Naive thymus-derived CD4-positive, alpha-beta T cell (primary cell): ENCODE measurements at regions not wholly inside any gene's neighbourhood (a gene's known extent, or its start where the extent isn't known, plus 50 kb on each side); places are given as distances from the start of the nearest gene placed in this dataset.

Experiments
- ATAC-seq: fragments of 150-1000 bp; cut with Tn5 transposase; 2 replicates; pipeline ENCODE4 v1.10.0; 2021; ENCODE audit warnings: mild to moderate bottlenecking, moderate library complexity
- CTCF ChIA-PET: fragments of 350-600 bp; sonication (Branson Sonifier 250); formaldehyde crosslinking; loops from one replicate; lab custom pipeline; 2021; ENCODE audit warnings: antibody characterized with exemption; lab: Charles Lee
- POLR2A ChIA-PET: fragments of 350-600 bp; sonication (Branson Sonifier 250); formaldehyde crosslinking; loops from one replicate; lab custom pipeline; 2021; ENCODE audit warnings: antibody characterized with exemption, inconsistent platforms; lab: Charles Lee
- DNase-seq, 9 donors: peaks; one replicate each; pipeline versions ENCODE4 v3.0.0 to v3.0.0-alpha.2; 2020 to 2022; ENCODE audit warnings: mixed read lengths in 1 of 9
- H3K27ac ChIP-seq: one replicate; pipeline ENCODE4 v1.7.0; 2013; ENCODE audit warnings: mild to moderate bottlenecking, low read depth, low read length, moderate library complexity
- H3K27me3 ChIP-seq, 2 donors: one replicate each; pipeline ENCODE4 v1.7.0; 2013; ENCODE audit warnings: low read length in 2 of 2, mild to moderate bottlenecking in 2 of 2, moderate library complexity in 2 of 2; ENCODE audit not compliant: control insufficient read depth in 2 of 2, insufficient read depth in 2 of 2
- H3K36me3 ChIP-seq, 3 experiments: 1 replicate in 2 of 3; 2 replicates in 1 of 3; pipeline ENCODE4 v1.7.0; 2013; ENCODE audit warnings: low read length in 3 of 3, mild to moderate bottlenecking in 3 of 3, moderate library complexity in 1 of 3; ENCODE audit not compliant: insufficient read depth in 3 of 3, control insufficient read depth in 2 of 3
- H3K4me1 ChIP-seq, 2 donors: one replicate each; pipeline ENCODE4 v1.7.0; 2013; ENCODE audit warnings: low read length in 2 of 2, mild to moderate bottlenecking in 2 of 2, moderate library complexity in 1 of 2; ENCODE audit not compliant: control insufficient read depth in 2 of 2, insufficient read depth in 2 of 2
- H3K4me3 ChIP-seq: 2 replicates; pipeline ENCODE4 v1.7.0; 2013; ENCODE audit warnings: mild to moderate bottlenecking, low read length
- H3K9me3 ChIP-seq, 3 experiments: 1 replicate in 2 of 3; 2 replicates in 1 of 3; pipeline ENCODE4 v1.7.0; 2013; ENCODE audit warnings: low read length in 3 of 3; ENCODE audit not compliant: control insufficient read depth in 2 of 3
- H3K27ac Mint-ChIP-seq, 9 donors: one replicate each; pipeline ENCODE4 v1.8.0; 2020 to 2022; ENCODE audit warnings: mixed read lengths in 9 of 9, mild to moderate bottlenecking in 8 of 9, moderate library complexity in 5 of 9, inconsistent platforms in 2 of 9
- H3K27me3 Mint-ChIP-seq, 5 donors: one replicate each; pipeline ENCODE4 v1.8.0; 2021 to 2022; ENCODE audit warnings: mixed read lengths in 5 of 5, mild to moderate bottlenecking in 1 of 5
- H3K36me3 Mint-ChIP-seq, 5 donors: one replicate each; pipeline ENCODE4 v1.8.0; 2020 to 2022; ENCODE audit warnings: mixed read lengths in 5 of 5, mild to moderate bottlenecking in 3 of 5, inconsistent platforms in 1 of 5
- H3K4me1 Mint-ChIP-seq, 7 donors: one replicate each; pipeline ENCODE4 v1.8.0; 2020 to 2022; ENCODE audit warnings: mixed read lengths in 7 of 7, mild to moderate bottlenecking in 3 of 7, inconsistent platforms in 1 of 7
- H3K4me3 Mint-ChIP-seq, 10 donors: one replicate each; pipeline ENCODE4 v1.8.0; 2020 to 2022; ENCODE audit warnings: mild to moderate bottlenecking in 10 of 10, mixed read lengths in 10 of 10, moderate library complexity in 6 of 10, inconsistent platforms in 2 of 10
- H3K9me3 Mint-ChIP-seq, 11 donors: one replicate each; pipeline ENCODE4 v1.8.0; 2020 to 2022; ENCODE audit warnings: mixed read lengths in 11 of 11, mild to moderate bottlenecking in 4 of 11, inconsistent platforms in 1 of 11, moderate library complexity in 1 of 11
- intact Hi-C, 2 donors: fragments of 100-400 bp; cut with micrococcal nuclease; formaldehyde crosslinking; loops; one replicate each; pipeline ENCODE4 v1.15.1; 2023

DNA sequence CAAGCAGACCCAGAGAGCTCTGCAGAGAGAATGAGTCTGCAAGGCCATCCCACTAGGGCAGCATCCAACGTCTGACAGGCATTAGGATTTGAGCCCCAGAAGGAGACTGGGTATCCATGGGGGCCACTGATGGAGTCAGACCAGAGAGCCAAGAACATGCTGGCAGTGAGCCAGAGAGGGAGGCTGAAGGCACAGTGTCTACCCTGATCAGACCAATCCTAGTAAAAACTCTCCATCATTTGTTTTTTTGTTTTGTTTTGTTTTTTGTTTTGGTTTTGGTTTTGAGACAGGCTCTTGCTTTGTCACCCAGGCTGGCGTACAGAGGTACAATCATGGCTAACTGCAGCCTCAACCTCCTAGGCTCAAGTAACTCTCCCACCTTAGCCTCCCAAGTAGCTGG lies 133.1 kb upstream of the LYZL2 start:
- H3K27me3 Mint-ChIP-seq, result peaks cover 0 to 4% (median 0%) of the 10 kb centered on the region in 5 donors
- Histone ChIP-seq H3K4me3 (no peak overlapping the region), H3K4me1 (no peaks in the 10 kb centered on the region), H3K27me3 (no peaks in the 10 kb centered on the region), H3K9me3 (no peaks in the 10 kb centered on the region), H3K36me3 (no peaks in the 10 kb centered on the region), H3K27ac (no peak overlapping the region)
- POLR2A ChIA-PET, result interaction anchor here (1.1 kb wide), 1 partner anchor 8 kb away, joined by 3 read pairs; no protein-coding TSS in a partner anchor
- DNase-seq (no peak), ATAC-seq (no peak)
- intact Hi-C loops, result no loop called here
- H3K9me3 Mint-ChIP-seq, result peaks cover 0 to 8% (median 0%) of the 10 kb centered on the region in 11 donors
- H3K4me1 Mint-ChIP-seq, result peaks cover 0 to 23% (median 0%) of the 10 kb centered on the region in 7 donors
- peak overlapping the region in 1 of 9 donors; percentile 55 for H3K27ac Mint-ChIP-seq
- CTCF ChIA-PET, result no interaction called here
- peak overlapping the region in 1 of 10 donors; percentile 23 for H3K4me3 Mint-ChIP-seq
- peaks cover 0 to 10% (median 0%) of the 10 kb centered on the region in 5 donors for H3K36me3 Mint-ChIP-seq

DNA sequence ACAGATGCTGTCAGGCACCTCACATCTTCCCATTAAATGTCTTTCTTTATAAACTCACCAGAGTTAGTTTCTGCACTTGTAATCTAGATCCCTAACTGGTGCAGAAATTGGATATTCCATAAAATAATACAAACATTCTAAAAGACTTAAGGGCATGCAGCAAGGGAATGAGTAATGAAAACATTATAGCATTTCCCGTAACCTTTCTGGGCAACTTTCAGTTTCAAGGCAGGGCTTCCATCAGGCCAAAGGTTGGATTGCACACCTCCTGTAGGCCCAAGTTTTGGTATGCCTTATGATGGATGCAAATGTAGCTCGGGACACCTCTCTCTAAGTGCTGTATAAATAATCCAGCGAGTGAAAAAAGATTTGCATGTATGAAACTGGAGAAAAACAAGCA lies 129.9 kb upstream of the LYZL2 start:
- H3K4me3 ChIP-seq, result no peak overlapping the region
- no peak for ATAC-seq
- H3K27ac ChIP-seq, result no peak overlapping the region
- peaks cover 0 to 12% (median 0%) of the 10 kb centered on the region in 5 donors for H3K36me3 Mint-ChIP-seq
- no peaks in the 10 kb centered on the region for H3K27me3 ChIP-seq
- intact Hi-C loops, result no loop called here
- H3K9me3 Mint-ChIP-seq, result peaks cover 0 to 13% (median 0%) of the 10 kb centered on the region in 11 donors
- H3K27me3 Mint-ChIP-seq, result no peaks in the 10 kb centered on the region
- H3K4me1 ChIP-seq, result no peaks in the 10 kb centered on the region
- ChIA-PET CTCF (no interaction called here), POLR2A (no interaction called here)
- no peak for DNase-seq
- H3K36me3 ChIP-seq, result no peaks in the 10 kb centered on the region
- no peak overlapping the region for H3K27ac Mint-ChIP-seq
- no peaks in the 10 kb centered on the region for H3K9me3 ChIP-seq
- no peak overlapping the region for H3K4me3 Mint-ChIP-seq
- peaks cover 0 to 26% (median 0%) of the 10 kb centered on the region in 7 donors for H3K4me1 Mint-ChIP-seq

DNA sequence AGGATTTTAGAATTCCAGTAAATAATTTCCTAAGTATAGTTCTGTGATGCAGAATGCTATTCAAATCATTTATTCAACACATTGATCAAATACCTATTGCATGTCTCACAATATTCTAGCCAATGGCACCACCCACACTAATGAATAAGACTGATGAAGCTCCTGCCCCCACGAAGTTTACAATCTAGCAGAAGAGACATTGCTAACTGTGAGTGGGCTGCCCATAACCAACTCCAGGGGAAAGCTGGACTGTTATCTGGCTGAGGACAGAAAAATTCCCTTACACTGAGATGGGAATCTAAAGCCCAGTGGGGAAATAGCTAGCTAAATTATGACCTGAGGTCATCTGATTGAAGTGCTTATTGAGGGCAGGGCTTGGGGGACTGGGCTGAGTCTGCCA lies 128.8 kb upstream of the LYZL2 start:
- Histone ChIP-seq H3K9me3 (no peaks in the 10 kb centered on the region), H3K27me3 (no peaks in the 10 kb centered on the region), H3K4me3 (no peak overlapping the region), H3K27ac (no peak overlapping the region), H3K36me3 (no peaks in the 10 kb centered on the region), H3K4me1 (no peaks in the 10 kb centered on the region)
- DNase-seq, result no peak
- H3K4me3 Mint-ChIP-seq, result no peak overlapping the region
- CTCF ChIA-PET, result no interaction called here
- no peaks in the 10 kb centered on the region for H3K27me3 Mint-ChIP-seq
- no peak for ATAC-seq
- H3K9me3 Mint-ChIP-seq, result peaks cover 0 to 13% (median 0%) of the 10 kb centered on the region in 11 donors
- peaks cover 0 to 23% (median 0%) of the 10 kb centered on the region in 7 donors for H3K4me1 Mint-ChIP-seq
- no peak overlapping the region for H3K27ac Mint-ChIP-seq
- peaks cover 0 to 12% (median 0%) of the 10 kb centered on the region in 5 donors for H3K36me3 Mint-ChIP-seq
- POLR2A ChIA-PET, result no interaction called here
- intact Hi-C loops, result no loop called here

DNA sequence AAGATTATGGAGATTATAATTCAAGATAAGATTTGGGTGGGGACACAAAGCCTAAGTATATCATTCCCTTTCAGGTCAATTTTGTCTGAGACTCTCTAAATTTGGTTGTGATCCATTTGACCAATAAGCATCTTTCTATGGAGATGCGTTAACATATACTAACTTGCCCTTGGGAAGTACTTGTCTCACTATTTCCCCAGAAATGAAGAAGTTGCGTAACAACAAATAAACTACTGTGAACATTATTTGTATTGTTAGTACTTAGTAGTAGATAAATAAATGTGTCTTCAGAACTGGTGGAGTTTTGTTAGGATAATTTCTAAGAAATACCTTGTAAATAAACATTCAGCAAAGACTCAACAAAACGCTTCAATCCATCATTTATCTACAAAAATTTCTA lies 127.3 kb upstream of the LYZL2 start:
- Mint-ChIP-seq H3K27me3 (no peaks in the 10 kb centered on the region), H3K4me3 (no peak overlapping the region), H3K36me3 (peaks cover 0 to 10% (median 0%) of the 10 kb centered on the region in 5 donors), H3K4me1 (peaks cover 0 to 16% (median 2%) of the 10 kb centered on the region in 7 donors), H3K9me3 (peaks cover 0 to 13% (median 0%) of the 10 kb centered on the region in 11 donors), H3K27ac (no peak overlapping the region)
- DNase-seq (no peak), ATAC-seq (no peak)
- no peaks in the 10 kb centered on the region for H3K9me3 ChIP-seq
- CTCF ChIA-PET, result no interaction called here
- POLR2A ChIA-PET, result no interaction called here
- no peaks in the 10 kb centered on the region for H3K36me3 ChIP-seq
- no peaks in the 10 kb centered on the region for H3K27me3 ChIP-seq
- intact Hi-C loops, result no loop called here
- no peak overlapping the region for H3K4me3 ChIP-seq
- peaks cover 0 to 4% of the 10 kb centered on the region in 2 donors for H3K4me1 ChIP-seq
- H3K27ac ChIP-seq, result no peak overlapping the region

DNA sequence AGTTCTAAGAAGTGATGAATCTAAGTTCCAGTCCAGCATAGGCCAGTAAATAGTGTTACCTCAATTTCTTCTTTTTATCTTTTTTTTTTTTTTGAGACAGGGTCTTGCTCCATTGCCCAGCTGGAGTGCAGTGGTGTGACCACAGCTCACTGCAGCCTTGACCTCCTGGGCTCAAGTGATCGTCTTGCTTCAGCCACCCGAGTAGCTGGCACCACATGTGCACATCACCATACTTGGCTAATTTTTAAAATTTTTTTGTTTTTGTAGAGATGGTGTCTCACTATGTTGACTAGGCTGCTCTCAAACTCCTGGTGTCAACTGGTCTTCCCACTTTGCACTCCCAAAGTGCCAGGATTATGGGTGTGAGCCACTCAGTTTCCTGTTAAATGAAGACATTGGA lies 126.6 kb upstream of the LYZL2 start:
- ATAC-seq, result no peak
- Mint-ChIP-seq H3K27me3 (no peaks in the 10 kb centered on the region), H3K4me1 (peaks cover 1 to 24% (median 9%) of the 10 kb centered on the region in 7 donors), H3K27ac (no peak overlapping the region), H3K9me3 (peaks cover 0 to 9% (median 0%) of the 10 kb centered on the region in 11 donors), H3K36me3 (peaks cover 0 to 6% (median 0%) of the 10 kb centered on the region in 5 donors), H3K4me3 (no peak overlapping the region)
- CTCF ChIA-PET, result no interaction called here
- POLR2A ChIA-PET, result no interaction called here
- H3K27me3 ChIP-seq, result no peaks in the 10 kb centered on the region
- no peaks in the 10 kb centered on the region for H3K9me3 ChIP-seq
- H3K4me3 ChIP-seq, result no peak overlapping the region
- no peaks in the 10 kb centered on the region for H3K36me3 ChIP-seq
- H3K27ac ChIP-seq, result no peak overlapping the region
- DNase-seq, result no peak
- peaks cover 0 to 10% of the 10 kb centered on the region in 2 donors for H3K4me1 ChIP-seq
- intact Hi-C loops, result no loop called here

DNA sequence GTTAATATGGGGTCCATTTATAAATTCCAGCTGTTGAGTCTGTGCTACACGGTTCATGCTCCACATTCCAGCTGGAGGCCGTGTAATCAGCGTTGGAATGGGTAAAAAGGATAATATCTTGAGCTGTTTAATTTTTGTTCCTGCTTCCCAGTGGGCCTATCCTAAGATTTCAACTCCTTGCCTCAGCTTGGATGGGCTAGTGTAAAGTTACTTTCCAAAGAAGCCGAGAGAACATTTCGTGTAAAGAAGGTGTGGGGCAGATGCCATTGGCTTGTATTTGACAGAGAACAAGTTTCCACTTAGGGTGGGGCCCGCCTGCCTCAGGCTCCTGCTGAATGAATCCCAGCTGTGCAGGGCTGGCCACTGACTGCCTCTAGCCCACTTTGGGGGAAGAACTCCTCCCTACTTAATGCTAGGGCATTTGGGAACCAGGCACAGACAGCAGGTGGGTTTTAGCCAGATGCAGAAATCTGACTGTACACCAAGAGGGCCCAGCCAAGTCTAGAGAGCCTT lies 125.9 kb upstream of the LYZL2 start:
- H3K9me3 ChIP-seq, result no peaks in the 10 kb centered on the region
- intact Hi-C loops, result no loop called here
- POLR2A ChIA-PET, result no interaction called here
- DNase-seq, result no peak
- CTCF ChIA-PET, result no interaction called here
- Mint-ChIP-seq H3K27ac (no peak overlapping the region), H3K27me3 (no peaks in the 10 kb centered on the region), H3K4me1 (peaks cover 1 to 30% (median 14%) of the 10 kb centered on the region in 7 donors), H3K9me3 (peaks cover 0 to 6% (median 0%) of the 10 kb centered on the region in 11 donors), H3K36me3 (peaks cover 0 to 2% (median 0%) of the 10 kb centered on the region in 5 donors), H3K4me3 (peak overlapping the region in 1 of 10 donors; percentile 7)
- no peaks in the 10 kb centered on the region for H3K36me3 ChIP-seq
- H3K27ac ChIP-seq, result no peak overlapping the region
- ATAC-seq, result no peak
- H3K4me3 ChIP-seq, result no peak overlapping the region
- no peaks in the 10 kb centered on the region for H3K27me3 ChIP-seq
- H3K4me1 ChIP-seq, result peaks cover 0 to 14% of the 10 kb centered on the region in 2 donors

DNA sequence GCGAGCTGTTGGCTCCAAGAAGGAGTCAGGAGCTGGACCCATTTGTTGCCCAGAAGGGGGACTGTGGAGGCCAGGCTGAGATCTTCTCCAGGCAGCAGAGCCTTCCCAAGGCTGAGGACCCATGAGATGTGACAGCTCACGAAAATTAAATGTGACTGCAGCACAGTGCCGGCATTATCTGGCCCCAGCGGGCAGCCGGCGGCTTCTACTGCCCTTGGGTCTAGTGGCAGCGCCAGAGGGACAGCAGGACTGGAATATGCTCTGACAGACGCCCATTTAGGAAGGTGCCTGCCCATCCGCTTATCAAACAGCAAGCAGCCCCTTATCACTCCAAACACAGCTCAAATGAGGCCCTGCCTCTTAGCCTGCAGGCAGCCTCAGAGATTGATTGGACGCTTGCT lies 122.9 kb upstream of the LYZL2 start:
- peaks cover 5 to 46% (median 14%) of the 10 kb centered on the region in 7 donors for H3K4me1 Mint-ChIP-seq
- Histone ChIP-seq H3K27ac (no peak overlapping the region), H3K9me3 (no peaks in the 10 kb centered on the region), H3K4me1 (peaks cover 0 to 35% of the 10 kb centered on the region in 2 donors), H3K4me3 (no peak overlapping the region), H3K36me3 (no peaks in the 10 kb centered on the region), H3K27me3 (no peaks in the 10 kb centered on the region)
- H3K27ac Mint-ChIP-seq, result no peak overlapping the region
- no peaks in the 10 kb centered on the region for H3K27me3 Mint-ChIP-seq
- CTCF ChIA-PET, result interaction anchor here (0.6 to 1.5 kb wide), 7 partner anchors 69 to 1055 kb away, joined by 3 to 6 read pairs (median 4); no protein-coding TSS in a partner anchor
- H3K36me3 Mint-ChIP-seq, result peaks cover 0 to 2% (median 0%) of the 10 kb centered on the region in 5 donors
- H3K9me3 Mint-ChIP-seq, result peaks cover 0 to 6% (median 0%) of the 10 kb centered on the region in 11 donors
- intact Hi-C loops, result loop anchor here in 1 of 2 donors (1.0 kb wide), 2 partner anchors 1018 to 1057 kb away; no protein-coding TSS in a partner anchor
- DNase-seq (no peak), ATAC-seq (no peak)
- POLR2A ChIA-PET, result interaction anchor here (0.7 to 0.9 kb wide), 2 partner anchors 31 to 1008 kb away, joined by 3 read pairs; no protein-coding TSS in a partner anchor
- H3K4me3 Mint-ChIP-seq, result no peak overlapping the region
